HepG2 (cell line): ENCODE measurements at regions not wholly inside any gene's neighbourhood (a gene's known extent, or its start where the extent isn't known, plus 50 kb on each side); places are given as distances from the start of the nearest gene placed in this dataset.

Source experiments
- CTCF ChIP-seq: sonication (generic); formaldehyde crosslinking; IDR thresholded peaks from 2 replicates; pipeline ENCODE4 v1.5.0; 2020; ENCODE audit warnings: mild to moderate bottlenecking, missing genetic modification reagents, moderate library complexity
- POLR2A ChIP-seq, 2 experiments: IDR thresholded peaks; 2 replicates each; pipeline ENCODE4 v1.6.1; 2011; ENCODE audit warnings: low read depth in 2 of 2, low read length in 2 of 2, mild to moderate bottlenecking in 1 of 2, moderate library complexity in 1 of 2; ENCODE audit not compliant: insufficient read depth in 1 of 2
- RFXAP ChIP-seq: sonication (generic); formaldehyde crosslinking; IDR thresholded peaks from 2 replicates; pipeline ENCODE4 v1.4.0; 2020; ENCODE audit warnings: missing genetic modification reagents, borderline replicate concordance
- ZBTB8A ChIP-seq: sonication (generic); formaldehyde crosslinking; IDR thresholded peaks from 2 replicates; pipeline ENCODE4 v1.4.0; 2020; ENCODE audit warnings: mild to moderate bottlenecking, low read depth, missing genetic modification reagents, borderline replicate concordance

- TF ChIP-seq CTCF (CRISPR knock-in tag) (no peak), ZBTB8A (CRISPR knock-in tag) (no peak), POLR2A (IDR thresholded peaks at IDR 0.05; ENCODE audit: insufficient read depth in 1 of 2, low read depth in 2 of 2, low read length in 2 of 2) (no peak), RFXAP (CRISPR knock-in tag) (no peak)
These were observed 211.7 kb downstream of the FAM76B start for GRCh38 chr11:95577716-95578460.
